ENCODE measurements at regions not wholly inside any gene's neighbourhood (a gene's known extent, or its start where the extent isn't known, plus 50 kb on each side); places are given as distances from the start of the nearest gene placed in this dataset.

DNA sequence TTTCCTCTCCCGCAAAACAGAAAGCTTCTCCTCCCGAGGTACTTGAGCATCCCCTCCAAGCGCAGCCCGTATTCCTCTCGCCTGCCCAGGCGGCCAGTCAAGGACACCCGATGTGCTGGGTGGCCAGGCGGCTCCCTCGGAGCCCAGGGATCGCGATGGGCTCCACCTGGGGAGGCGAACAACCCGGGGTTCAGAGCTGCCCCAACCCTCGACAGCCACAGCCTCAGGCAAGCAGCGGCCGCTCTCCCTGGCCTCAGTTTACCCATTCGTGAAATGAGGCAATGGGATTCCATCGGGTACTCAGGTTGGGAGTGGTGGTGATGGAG, 147.4 kb downstream of the CYP26A1 start:
- TF ChIP-seq, protein P1, sequence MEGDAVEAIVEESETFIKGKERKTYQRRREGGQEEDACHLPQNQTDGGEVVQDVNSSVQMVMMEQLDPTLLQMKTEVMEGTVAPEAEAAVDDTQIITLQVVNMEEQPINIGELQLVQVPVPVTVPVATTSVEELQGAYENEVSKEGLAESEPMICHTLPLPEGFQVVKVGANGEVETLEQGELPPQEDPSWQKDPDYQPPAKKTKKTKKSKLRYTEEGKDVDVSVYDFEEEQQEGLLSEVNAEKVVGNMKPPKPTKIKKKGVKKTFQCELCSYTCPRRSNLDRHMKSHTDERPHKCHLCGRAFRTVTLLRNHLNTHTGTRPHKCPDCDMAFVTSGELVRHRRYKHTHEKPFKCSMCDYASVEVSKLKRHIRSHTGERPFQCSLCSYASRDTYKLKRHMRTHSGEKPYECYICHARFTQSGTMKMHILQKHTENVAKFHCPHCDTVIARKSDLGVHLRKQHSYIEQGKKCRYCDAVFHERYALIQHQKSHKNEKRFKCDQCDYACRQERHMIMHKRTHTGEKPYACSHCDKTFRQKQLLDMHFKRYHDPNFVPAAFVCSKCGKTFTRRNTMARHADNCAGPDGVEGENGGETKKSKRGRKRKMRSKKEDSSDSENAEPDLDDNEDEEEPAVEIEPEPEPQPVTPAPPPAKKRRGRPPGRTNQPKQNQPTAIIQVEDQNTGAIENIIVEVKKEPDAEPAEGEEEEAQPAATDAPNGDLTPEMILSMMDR (IDR thresholded peaks at IDR 0.05; ENCODE audit: low read depth, low read length, missing input control) = no peak
- TF ChIP-seq, protein P2, sequence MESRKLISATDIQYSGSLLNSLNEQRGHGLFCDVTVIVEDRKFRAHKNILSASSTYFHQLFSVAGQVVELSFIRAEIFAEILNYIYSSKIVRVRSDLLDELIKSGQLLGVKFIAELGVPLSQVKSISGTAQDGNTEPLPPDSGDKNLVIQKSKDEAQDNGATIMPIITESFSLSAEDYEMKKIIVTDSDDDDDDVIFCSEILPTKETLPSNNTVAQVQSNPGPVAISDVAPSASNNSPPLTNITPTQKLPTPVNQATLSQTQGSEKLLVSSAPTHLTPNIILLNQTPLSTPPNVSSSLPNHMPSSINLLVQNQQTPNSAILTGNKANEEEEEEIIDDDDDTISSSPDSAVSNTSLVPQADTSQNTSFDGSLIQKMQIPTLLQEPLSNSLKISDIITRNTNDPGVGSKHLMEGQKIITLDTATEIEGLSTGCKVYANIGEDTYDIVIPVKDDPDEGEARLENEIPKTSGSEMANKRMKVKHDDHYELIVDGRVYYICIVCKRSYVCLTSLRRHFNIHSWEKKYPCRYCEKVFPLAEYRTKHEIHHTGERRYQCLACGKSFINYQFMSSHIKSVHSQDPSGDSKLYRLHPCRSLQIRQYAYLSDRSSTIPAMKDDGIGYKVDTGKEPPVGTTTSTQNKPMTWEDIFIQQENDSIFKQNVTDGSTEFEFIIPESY (IDR thresholded peaks at IDR 0.05) = no peak
- TF ChIP-seq RAD21 (IDR thresholded peaks at IDR 0.05) (no peak), GABPA (IDR thresholded peaks at IDR 0.05 in 1 of 2, conservative IDR thresholded peaks at IDR 0.05 in 1 of 2) (no peak), JUND (IDR thresholded peaks at IDR 0.05) (no peak), TAF1 (conservative IDR thresholded peaks at IDR 0.05) (no peak)
- TF ChIP-seq, protein P3, sequence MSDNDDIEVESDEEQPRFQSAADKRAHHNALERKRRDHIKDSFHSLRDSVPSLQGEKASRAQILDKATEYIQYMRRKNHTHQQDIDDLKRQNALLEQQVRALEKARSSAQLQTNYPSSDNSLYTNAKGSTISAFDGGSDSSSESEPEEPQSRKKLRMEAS (IDR thresholded peaks at IDR 0.05) = no peak

All from liver (tissue), 3 donors.